GM21390 (cell line): ENCODE measurements at regions not wholly inside any gene's neighbourhood (a gene's known extent, or its start where the extent isn't known, plus 50 kb on each side); places are given as distances from the start of the nearest gene placed in this dataset.
"Not testable (repeated sequence)": the region's sequence is repeated elsewhere in the genome, so short reads cannot be mapped to it uniquely, and the experiment has no call there.

ENCODE experiments used
- ATAC-seq: cut with Tn5 transposase; IDR thresholded peaks from one replicate; pipeline ENCODE4 v1.9.1; 2021; ENCODE audit not compliant: unreplicated experiment

- ATAC-seq: no peak
Measured at GRCh38 chr16:51553314-51553713, 402.2 kb upstream of the SALL1 start.

DNA sequence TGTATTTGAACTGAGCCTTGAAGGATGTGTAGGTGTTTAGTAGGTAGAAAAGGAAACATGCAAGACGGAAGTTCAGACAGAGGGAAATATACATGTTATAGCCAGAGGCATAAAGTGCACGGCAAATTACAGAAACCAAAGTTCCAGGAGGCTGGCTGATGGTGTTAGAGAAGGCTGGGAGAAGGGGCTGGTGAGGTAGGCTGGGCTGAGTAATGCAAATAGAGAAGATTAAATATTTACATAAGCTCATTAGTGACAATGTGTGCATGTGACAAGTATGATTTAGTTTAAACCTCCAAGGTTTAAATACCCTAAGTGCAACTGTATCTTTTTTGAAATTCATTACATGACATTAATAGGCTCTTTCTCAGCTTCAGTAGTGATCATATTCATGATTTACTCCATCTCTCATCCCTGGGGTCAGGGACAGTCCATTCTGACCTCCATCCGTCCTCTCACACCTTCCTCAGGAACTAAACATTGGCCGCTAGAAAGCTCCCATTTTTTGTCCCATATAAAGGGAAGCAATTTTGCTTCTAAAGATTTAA, 399.8 kb upstream of the SALL1 start:
- ATAC-seq: no peak

DNA sequence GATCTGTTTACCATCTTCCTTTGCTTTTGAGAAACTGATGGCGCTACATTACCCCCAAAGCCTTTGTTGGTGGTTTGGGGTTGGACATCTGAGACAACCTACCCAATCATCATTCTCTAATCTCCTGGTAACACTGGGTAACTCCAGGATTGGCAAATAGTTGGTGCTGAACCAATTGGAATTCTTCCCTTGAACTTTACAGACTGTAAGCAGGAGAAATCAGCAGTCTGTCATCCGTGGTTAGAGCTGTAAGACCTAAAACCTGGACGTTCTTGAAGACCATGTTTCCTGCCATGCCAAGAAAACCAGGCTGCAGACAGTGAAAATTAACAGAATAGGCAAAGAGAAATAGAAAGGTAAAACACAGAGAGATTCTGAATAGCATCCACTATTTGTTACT, 398.8 kb upstream of the SALL1 start:
- no peak for ATAC-seq

- no peak for ATAC-seq
Measured at GRCh38 chr16:51545951-51546350, 394.9 kb upstream of the SALL1 start.

DNA sequence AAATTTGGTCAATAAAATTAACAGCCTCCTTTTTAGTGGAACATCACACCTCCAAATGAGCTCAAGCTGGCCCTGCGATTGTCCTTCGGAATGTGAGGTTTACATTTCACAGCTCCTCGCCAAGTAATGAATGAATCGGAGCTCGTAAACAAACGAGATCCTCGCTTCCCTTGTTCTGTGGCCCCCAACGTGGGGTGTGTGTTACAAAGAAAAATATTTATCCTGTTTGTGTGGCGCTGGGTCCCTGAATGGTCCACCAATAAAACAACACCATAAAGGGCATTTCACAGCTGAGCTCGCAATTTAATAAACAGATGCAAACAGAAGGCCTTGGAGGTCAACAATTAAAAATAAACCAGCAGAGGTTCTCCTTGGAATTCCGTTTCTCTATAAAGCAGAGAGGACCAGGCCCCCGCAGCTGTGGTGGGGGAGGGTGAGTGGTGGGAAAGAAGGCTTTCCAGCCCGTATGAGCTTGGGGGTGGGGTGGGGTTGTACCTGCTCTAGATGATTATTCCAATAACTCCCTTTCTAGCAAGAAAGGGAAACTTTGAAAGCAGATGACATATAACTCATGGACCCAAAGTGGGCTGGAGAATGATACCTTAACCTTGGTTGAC, 393.9 kb upstream of the SALL1 start:
- no peak for ATAC-seq

GRCh38 chr16:51543971-51544370, 392.9 kb upstream of the SALL1 start:
- ATAC-seq: no peak

DNA sequence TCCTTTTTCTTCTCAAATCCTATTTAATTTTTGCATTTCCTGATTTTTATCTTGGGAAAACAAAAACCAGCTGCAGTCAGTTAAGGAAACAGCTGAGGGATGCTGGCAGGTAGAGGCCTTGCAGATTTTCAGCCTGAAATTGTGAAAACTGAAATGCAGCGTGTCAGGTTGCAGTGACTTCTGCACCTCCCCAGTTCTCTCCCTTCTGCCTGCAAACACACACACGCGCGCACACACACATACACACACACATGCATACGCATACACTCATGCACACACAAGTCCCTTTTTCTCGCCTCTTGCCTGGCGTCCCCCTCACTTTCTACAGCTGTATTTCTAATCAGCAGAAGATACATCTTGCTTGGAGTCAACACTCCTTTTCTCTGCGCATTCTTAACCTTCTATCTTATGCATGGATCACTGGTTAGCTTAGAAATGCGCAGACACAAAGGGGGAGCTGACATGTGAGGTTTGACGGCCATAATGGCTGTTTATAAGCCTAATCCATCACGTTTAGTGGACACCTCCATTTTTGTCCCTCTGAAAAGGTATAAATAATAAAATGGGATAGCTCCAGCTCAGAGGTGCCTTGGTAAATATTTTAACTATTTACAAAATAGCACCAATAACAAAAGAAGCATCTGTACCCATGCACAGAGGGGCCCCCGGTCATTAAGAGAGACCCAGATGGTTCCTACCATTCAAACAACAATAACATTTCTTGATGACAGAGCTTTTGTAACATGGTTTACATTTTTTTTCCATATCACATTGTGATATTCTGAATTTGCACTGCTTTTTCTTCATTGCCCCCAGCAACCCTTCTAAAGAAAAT, 392.1 kb upstream of the SALL1 start:
- ATAC-seq: no peak

GRCh38 chr16:51540259-51540658, 389.2 kb upstream of the SALL1 start:
- ATAC-seq: no peak

DNA sequence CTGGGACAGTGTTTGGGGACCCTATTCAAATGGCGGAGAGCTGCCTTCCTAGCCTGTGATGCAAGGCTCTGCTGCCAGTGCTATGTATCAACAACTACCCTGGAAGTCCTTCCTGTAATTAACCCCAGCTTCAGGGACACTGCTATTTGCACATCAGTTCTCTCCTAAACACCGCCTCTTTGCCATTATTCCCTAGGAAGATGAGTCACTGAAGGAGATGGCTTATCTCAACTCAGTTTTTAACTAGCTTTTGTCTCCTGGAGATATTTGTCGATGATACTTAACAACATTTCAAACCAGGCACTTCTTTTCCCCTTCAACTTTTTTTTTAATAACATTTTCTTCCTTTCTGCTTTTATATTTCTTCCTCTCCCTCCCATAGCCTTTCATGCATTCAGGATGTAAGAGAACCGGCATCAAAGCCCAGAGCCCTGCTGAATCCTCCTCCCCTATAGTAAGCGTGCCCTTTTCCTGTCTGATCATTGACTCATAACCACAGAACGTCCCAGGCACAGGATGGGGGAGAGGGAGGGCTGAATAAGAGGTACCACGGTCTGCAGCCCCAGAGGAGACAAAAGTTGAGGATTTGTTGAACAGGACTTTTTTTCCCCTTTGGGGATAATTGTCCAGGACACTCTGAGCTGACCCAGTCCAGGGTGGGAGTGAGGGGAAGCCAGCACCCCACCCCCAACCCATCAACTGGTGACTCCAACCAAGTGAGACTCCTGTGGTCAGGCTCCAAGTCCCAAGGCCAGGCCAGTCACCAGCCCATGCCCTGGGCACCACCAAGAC, 387.8 kb upstream of the SALL1 start:
- ATAC-seq: no peak

- ATAC-seq: no peak
Measured at GRCh38 chr16:51535591-51535990, 384.5 kb upstream of the SALL1 start.

GRCh38 chr16:51532551-51532950, 381.5 kb upstream of the SALL1 start:
- ATAC-seq: no peak

DNA sequence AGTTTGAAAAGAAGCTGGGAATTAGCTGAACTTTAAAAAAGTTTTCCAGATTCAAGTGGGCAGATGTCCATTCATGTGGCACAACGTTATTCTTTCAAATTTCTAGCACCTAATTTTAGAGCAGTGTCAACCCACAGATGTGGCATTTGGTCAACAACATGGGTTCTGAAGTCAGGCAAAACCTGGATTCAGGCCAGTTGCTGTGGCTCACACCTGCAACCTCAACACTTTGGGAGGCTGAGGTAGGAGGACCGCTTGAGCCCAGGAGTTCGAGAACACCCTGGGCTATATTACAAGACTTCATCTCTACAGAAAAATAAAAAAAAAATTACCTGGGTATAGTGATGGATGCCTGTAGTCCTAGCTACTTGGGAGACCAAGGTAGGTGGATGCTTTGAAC, 380.2 kb upstream of the SALL1 start:
- ATAC-seq: no peak

DNA sequence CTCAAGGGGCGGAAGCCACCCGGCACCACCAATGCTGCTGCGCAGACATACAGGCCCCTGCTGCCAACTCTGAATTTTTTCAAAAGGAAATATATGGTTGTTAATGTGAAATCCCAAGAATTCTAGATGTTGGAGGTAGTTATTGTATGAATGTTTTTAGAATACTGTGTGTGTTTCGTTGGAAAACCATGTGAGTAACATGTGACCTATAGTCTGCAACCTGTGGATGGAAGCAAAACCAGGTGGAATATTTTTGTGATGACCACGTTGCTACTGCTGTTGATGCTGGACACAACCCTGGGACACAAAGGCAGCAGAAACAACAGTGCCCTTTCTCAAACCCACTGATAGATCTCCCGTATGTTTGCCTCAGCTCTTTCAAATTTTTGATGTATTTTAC, 376.3 kb upstream of the SALL1 start:
- ATAC-seq: no peak

DNA sequence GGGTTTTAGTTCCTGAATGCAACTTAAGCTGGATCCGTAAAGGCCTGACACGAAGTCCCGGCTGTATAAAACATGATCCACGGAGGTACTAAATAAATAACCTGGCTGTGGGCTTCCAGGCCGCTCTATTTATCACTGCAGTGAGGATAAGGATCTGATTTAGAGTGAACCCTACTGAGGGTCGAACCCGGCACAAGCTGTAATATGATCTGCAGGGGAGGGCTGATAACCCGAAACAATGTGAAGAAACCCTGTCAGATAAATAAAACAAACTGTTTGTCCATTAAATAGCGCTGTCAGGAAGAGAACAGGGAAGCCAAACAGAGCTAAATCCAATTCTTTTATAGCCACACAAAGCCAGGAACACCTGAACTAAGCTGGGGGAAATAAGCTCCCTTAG, 375.6 kb upstream of the SALL1 start:
- ATAC-seq: no peak

DNA sequence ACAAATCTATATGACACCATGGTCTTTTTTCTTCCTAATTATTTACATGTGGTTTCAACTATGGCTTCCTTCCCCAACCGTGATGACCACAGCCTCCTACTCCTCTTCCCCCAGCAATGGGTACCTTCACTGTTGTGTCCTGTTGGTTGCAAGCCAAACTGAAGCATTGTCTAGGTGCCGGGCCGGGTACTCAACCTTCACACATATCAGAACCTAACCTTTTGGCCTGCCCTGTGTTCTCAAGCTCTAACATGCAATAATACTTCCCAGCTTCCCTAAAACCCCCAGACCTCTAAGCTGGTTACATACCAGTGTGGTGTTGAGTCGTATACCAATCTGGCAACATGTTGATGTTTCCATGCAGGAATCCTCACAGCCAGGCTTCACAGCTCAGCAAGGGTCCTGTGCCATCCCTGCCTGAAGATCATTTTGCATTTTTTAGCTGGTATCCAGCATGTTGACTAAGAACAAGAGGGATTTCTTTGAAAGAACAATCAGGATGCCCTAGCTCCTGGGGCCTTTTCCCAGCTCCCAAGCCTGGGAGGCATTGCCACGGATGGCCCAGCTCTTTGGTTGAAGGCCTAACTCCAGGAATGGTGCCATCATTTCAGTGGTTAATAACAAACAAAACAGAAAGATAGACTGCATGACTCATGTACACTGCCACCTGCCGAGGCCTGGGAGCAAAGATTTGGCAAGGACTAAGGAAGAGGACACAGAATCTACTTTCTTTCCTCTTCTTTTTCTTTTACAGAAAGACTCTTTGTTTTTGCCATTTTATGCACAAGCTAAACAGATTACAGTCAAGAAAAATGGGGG, 373.7 kb upstream of the SALL1 start:
- ATAC-seq: no peak

DNA sequence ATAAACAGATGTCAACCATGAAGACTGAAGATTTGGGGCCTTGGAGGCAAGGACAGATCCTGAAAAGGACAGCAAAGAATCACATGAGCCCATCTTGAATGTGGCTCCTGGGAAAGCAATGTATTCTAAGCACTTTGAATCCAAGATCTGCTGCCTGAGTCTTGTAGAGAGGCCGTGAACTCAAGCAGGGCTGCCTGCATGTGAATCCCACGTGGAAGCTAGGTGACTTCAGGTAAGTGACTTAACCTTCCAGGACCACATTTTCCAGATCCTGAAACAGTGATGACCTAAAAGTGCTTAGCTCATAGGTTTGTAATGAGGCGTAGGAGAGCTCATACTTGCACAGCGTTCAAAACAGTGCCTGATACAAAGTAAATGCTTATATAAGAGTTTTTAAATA, 373.0 kb upstream of the SALL1 start:
- ATAC-seq: no peak

GRCh38 chr16:51523400-51523799, 372.3 kb upstream of the SALL1 start:
- no peak for ATAC-seq

- ATAC-seq: no peak
Measured at GRCh38 chr16:51522902-51523301, 371.8 kb upstream of the SALL1 start.

DNA sequence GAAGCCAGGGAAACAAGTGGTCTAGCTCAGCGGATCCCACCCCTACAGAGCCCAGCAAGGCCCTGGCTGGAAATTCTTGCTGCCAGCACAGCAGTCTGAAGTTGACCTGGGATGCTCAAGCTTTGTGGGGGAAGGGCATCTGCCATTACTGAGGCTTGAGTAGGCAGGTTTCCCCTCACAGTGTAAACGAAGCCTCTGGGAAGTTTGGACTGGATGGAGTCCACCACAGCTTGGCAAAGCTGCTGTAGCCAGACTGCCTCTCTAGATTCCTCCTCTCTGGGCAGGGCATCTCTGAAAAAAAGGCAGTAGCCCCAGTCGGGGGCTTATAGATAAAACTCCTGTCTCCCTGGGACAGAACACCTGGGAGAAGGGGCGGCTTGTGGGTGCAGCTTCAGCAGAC, 365.9 kb upstream of the SALL1 start:
- ATAC-seq: not testable (repeated sequence)

GRCh38 chr16:51510416-51510815, 359.3 kb upstream of the SALL1 start:
- ATAC-seq: no peak

DNA sequence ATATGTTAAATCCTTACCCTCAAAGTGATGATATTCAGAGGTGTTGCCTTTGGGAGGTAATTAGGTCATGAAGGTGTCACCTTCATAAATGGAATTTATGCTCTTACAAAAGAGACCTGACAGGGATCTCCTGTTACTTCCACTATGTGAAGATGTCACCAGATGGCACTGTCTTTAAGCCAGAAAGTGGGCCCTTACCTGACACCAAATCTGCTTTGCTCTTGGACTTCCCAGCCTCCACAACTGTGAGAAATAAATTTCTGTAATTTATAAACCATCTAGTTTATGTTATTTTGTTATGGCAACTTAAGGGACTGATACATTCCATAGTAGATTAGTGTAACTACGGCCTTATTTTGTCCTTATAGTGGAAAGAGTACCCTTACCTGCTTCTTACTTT, 358.3 kb upstream of the SALL1 start:
- no peak for ATAC-seq
